GM19240 (cell line): ENCODE measurements at regions not wholly inside any gene's neighbourhood (a gene's known extent, or its start where the extent isn't known, plus 50 kb on each side); places are given as distances from the start of the nearest gene placed in this dataset.

Experiments
- DNase-seq: peaks from one replicate; pipeline ENCODE4 v3.0.0; 2011; ENCODE audit warnings: low spot score; ENCODE audit not compliant: insufficient read length

DNA sequence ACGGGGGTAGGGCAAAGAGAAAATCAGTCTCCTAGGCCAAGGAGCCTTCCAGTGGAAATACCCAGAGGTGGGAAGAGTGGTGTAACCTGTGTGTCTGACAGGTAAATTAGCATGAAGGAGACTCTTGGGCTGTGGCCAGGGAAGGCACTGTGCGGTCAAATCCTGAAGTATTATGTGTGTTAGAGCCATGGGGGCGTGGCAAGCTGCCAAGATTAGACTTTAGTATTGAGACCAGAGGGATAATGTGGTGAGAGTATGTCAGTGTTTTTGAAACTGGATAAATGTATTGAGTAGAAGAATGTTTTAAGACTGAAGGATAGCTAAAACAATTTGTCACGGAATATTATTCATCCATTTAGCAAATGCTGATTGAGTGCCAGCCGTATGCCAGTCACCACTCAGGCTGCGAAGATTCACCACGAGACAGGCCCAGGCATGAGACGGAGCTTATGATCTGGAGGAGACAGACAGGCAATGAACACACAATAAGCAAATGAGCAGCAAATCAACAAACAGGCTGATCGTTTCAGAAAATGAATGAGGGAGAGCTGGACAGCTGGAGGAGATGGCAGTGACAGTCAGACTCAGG lies 445.9 kb downstream of the MCTP2 start:
- no peak for DNase-seq

DNA sequence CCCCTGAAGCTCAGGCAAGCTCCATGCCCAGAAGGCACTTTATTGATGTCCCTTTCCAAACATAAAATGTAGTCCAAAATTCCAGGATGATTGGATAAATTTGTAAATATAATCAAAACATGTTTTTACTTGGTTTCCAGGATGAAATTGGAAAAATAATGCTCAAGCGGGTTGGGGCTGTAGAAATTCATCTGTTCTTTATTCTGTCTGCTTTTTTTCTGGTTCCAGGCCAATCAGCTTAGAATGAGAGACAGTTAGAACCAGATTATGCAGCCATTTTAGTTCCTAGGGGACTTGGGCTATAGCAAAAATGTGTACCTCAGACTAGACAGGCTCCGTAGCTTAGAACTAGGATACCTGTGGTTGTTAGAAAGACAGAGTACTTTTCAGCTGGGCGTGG lies 450.8 kb downstream of the MCTP2 start:
- DNase-seq: no peak

DNA sequence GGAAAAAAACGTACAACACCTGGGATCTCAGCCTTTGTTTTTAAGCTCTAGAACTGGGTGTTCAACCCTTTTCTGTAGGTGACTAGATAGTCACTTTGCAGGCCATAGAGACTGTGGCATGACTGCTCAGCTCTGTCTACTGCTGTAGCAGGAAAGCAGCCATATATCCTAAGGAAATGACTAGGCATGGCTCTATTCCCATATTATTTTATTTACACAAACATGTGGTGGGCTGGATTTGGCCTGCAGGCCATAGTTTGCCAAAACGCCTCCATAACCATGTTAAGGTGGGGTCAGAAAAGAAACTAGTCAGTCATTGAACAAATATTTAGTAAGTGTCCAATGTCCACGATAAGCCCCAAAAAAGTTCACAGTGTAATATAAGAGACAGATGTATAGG lies 452.5 kb downstream of the MCTP2 start:
- no peak for DNase-seq

DNA sequence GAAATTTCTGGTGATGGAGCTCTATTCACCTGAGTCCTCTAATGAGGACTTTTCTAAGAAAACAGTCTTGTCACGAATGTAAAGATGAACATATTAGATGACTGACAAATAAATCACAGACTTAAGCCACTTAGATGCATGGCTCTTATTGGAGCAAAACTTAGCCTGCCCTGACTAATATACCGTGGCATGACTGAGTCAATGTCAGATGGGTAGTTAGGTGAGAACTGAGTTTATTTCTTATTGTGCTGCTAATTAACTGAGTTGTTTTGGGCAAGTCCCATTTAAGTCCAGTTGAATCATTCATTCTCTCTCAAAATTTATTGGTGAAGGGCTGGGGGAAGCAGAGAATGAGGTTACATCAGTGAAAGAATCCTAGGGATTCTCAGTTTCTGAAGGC lies 459.8 kb downstream of the MCTP2 start:
- no peak for DNase-seq

DNA sequence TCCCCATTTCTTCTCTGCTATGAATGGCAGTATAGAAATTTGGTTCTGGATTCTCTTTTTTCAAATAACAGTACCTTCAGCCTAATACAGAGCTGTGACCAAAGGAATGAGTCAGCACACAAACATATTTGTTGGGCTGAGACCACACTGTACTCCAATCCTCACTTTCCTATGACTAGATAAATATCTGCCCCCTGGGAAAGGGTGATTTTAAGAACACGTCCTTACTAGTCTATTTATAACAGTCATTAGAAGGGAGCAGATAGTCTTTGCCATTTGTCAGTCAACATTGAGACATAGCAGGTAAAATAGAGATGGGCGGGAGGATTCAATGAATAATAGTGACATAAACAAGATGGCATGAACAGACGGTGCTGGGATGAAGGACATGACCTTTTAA lies 461.3 kb downstream of the MCTP2 start:
- DNase-seq: no peak

DNA sequence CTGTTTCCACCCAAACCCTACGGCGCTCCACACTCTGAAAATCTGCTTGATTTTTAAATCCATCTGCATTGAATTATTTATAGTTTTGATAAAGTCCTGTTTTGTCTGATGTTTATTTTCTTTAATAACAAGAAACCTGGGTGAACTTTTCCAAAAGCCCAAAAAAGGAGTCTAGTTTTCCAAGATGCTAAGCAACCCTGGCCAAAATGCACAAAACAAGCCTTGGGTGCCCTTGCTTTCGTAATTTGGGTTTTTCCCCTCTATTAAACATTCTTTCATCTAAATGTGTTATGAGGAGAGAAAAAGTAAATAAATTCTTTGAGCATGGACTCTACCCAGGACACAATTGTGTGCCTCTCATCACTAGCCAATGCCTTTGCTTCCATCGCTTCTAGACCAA lies 468.9 kb downstream of the MCTP2 start:
- no peak for DNase-seq

DNA sequence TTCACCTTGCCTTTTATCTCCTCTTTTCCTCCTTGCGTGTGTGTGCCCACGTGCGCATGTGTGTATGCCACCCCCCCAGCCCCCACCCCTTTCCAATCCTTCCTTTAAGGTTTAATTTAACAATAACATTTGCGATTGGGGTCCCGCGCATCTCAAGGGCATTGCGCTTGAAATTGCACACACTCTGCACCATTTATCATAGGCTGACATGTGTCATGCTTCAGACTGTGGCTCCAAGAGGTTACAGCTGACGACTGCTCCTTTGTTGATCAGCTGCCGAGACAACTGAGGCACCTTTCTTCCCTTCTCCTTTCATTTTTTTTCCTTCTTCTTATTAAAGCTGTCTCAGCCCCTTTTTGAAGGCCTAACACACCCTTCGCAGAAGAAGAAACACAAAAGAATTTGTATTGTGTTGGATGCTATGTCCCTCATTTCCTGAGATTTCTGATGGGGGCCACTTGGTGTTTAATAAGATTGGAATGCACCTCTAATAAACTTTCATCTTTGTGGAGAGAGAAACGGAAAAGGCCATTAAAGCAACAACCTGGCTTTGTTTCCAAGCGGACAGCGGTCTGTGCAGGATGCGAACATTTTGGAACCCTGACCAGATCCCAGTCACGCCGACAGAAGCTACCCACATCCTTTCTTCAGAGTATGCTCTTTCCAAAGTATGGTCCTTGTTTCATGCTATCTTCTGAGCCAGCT lies 470.1 kb downstream of the MCTP2 start:
- DNase-seq: no peak

DNA sequence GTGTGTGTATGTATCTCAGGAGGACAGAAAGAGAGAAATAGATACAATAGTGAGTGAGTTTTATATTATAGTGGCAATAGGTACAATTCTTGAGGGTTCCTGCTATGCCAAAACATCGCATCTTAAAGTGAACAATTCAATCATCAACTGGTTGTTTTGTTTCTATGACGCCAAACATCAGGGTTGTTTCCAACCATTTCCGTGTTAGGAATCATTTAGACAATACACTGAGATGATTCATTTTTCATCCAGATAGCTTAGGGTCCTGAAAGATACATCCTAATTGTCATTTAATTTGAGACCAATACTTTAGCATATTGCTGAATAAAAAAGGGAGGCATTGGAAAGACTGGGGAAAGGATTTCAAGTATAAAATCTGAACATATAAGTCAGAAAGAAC lies 472.2 kb downstream of the MCTP2 start:
- DNase-seq: no peak

DNA sequence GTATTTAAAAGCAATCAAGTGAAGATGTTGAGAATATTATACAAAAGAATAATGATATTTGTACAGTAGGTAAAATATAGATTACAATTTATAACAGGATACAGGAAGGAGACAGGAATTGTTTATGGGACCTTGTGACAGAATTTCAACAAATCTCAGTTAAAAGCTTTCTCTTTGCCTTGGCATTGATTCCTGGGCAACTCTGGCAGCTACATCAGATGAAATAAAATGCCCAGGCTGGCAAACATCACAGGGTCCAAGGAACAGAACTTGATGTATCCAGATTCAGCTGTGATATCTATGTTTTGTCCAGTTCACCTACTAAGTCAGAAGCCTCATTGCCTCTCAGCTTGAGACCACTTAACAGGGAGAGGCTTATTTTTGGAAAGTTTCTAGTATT lies 473.1 kb downstream of the MCTP2 start:
- no peak for DNase-seq

DNA sequence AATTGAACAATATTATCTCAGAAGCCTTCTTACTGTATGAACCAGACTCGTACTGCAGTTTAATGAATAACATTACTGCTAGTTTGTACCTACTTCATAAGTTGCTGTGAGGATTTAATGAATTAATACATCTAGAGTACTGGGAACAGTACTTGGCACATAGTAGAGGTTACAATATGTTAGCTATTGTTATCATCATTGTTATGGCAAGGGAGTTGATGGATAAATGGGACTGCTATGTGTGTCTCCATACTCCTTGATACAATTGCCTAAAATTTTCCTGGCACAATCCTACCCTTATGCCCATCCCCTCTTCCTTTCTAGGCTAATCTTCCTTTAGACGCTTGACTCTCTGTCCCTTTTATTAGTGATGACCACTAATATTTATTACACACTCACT lies 473.6 kb downstream of the MCTP2 start:
- DNase-seq: no peak

DNA sequence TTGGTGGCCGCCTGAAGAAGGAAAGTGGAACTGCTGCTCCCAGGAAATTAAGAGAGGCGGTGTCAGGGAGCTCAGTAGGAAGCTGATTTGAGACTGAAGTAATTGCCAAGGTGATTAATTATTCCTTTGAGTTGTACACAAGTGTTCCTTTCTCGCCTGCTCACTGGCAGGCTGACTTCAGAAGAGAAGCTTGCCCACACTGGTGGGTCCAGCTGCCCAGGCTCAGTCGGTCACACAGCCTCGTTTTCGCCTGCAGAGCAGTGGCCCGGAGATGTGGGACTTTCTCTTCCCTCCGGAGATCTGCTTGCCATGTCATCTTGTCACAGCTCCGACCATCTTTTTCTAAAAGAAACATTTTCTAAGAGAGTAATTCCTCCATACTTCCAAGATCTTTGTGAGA lies 478.0 kb downstream of the MCTP2 start:
- DNase-seq: no peak

DNA sequence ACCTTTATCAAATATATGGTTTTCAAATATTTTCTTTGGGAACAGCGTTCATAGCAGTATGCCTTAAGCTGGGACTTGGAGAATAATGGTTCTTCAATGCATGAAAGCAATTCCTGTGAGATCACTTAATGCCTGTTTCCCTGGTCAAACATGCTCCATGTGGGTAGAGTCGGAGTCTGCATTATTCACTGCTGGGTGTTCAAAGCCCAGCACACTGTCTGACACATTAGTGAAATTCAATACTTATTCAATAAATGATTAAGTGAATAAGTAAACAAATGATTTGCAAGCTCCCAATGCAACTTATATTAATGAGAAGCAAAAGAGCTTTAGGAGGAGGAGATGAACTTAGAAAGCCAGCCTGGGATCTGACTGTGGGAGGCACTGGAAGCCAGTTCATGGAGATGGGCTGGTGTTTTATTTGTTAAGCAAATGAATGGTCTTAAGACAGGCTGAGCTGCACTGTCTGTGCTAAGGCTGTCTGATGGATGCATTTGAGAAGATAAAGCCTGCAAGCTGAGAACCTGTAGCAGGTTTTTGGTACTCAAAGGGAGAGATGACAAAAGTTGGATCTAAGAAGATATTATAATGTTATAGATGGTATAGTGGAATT lies 490.8 kb downstream of the MCTP2 start:
- DNase-seq: no peak

DNA sequence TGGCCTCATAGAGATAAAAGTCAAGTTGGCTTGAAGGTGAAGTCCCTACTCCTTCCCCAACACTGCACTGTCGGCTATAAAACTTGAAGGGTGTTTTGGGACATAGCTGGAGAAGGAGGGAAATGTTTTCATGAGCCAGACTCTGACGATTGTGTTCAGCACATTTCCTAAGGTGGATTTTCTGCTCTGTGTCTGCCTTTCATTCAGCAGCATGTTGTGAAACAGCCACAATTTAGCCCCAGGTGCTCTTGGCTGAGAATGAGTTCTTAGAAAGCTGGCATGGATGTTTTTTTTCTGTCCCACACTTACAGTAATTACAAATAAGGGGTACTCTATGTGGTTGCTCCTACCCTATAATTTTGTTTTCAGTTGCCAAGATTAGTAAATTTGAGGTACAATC lies 492.4 kb downstream of the MCTP2 start:
- no peak for DNase-seq

DNA sequence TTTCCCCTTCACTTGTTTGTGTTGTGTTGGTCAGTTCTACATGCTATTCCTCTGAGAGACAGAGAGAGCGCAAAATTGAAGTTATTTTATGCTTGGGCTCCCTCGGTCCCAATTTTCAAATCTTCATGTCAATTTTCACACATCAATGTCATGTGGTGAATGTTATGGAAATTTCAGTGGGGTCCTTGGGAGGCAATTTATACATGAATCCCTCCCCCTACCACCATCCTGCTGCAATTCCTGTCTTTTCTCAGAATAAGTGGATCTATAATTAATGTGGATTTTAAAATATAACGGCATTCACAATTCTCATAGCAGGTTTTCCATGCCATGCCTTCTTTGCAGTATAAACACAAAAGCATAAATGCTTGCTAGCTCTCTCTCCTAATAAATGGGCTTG lies 499.9 kb downstream of the MCTP2 start:
- no peak for DNase-seq

DNA sequence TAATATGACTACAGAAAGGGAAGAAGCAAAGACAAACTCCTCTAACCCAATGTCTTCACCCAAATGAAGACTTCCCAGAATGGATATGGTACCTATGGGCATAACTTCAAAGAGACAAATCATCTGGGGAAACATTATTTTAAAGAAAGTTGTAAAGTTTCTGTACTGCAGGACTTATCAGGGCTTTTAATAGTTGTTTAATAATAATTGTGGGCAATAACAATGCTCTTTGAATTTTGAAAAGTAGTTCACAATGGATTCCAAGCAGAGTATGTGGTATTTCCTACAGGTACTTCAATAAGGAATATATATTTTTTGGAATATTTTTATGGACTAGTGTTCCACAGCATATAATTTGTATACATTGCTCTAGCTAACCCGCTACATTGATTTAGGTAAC lies 503.1 kb downstream of the MCTP2 start:
- no peak for DNase-seq

DNA sequence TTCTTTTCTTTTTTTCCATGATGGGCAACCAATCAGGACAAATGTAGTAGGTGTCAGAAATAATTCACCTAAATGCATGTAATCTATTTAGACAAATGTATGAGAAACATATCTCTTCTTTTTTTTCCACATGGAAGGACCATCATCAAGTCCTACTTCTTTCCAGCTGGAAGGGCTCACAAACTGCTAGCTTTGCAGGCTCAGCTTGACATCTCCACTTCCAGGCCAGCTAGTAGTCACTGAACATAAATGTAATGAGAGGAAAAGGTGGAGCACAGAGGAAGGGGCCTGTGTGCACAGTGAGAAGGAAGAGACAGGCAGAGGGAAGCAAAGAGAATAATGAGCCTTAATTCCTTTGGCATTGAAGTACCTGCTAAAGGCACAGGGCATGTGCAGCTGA lies 504.9 kb downstream of the MCTP2 start:
- no peak for DNase-seq

DNA sequence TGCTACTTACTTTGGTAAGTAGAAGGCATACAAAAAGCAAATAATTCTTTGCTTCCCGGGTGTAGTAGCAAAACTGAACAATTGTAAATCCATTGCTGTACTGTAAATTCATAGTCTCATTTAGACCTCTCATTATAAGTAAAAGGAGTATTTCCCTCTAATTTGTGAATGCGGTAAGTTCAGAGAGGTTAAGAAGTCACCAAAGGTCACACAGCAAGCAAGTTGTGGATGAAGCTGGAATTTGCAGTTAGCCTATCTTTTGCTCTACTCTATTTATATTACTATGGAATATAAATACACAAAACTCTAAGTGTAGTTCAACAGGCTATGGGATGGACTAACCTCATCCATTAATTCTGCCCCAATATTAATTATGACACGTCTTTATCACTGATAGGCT lies 508.3 kb downstream of the MCTP2 start:
- DNase-seq: no peak

DNA sequence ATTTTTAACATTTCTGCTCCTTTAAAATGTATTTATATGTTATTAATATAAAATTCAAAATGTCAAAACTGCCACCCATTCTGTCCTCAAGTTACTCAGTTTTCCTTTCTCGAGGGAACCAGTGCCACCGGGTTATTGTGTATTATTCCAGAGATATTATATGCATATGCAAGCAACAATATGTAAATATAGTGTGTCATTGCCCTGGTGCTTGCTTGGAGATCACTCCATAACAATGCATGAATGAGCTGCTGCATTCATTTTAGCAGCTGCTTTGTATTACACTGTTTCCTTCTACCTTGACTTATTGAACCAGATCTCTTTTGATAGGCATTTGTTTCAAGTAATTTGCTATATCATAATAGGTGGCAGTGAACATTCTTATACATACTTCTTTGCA lies 509.1 kb downstream of the MCTP2 start:
- no peak for DNase-seq

DNA sequence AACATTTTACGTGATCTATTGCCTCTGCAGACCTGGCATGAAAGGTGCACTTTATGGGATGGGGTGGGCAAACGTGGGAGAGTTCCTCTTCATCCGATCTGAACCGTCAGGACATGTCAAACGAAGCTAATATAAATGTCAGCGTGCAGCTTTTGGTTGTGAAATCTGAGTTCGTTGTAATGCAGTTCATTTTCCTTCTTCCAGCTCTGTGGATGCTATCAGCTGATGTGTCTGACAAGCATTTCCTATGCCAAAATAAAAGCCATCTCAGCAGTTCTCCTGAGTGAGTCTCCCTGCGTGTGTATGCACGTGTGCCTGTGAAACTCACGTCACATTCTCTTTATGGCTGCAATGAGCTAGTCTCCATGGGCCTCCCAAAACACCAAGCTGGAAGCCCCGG lies 512.3 kb downstream of the MCTP2 start:
- no peak for DNase-seq

DNA sequence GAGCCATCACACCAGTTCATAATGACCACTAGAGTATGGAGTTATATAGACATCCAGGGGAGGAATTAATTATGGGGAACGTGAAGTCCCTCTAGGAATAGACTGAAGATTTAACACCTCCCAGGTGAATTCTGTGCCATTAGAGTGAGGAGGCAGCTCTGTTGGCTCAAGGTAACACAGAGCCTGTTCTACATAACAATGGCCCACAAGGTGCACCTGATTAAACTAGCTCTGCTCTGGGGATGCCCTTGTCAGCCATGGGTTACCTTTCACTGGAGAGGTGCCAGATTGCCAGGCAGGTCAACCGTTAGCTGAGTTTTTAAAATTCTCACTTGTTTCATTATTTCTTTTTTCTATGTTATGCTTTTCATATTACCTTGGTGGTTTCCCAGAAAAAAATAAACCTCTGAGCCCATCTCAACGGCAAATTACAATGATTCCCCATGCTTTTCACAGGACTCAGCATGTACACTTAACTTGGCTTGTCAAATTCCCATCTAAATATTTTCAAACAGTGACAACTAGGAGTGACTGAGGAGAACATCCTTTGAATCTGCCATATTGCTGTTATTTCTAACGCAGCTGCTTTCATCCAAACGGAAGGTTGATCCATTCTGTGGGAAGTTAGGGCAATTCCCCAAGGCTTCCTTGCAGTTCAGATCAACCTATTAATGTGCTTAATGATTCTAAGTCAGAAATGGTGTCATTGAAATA lies 512.9 kb downstream of the MCTP2 start:
- DNase-seq: no peak

DNA sequence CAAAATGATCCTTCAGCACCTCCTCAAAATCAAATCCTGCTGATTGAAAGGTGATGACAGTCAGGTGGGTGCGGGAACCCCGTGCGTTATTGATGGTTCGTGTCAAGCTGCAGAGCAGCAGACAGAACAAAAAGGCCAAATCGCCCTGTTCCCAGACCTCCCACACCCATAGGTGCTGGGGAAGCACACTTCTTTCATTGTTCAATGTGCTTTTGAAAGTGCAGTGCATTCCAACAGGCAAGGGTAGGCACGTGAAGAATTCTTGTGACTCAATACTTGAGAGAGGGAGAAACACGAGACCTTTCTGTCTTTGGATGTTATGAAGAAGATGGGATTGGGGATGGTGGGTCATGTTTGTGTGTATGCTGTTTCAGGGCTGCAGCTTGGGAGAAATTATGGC lies 514.0 kb downstream of the MCTP2 start:
- DNase-seq: no peak

DNA sequence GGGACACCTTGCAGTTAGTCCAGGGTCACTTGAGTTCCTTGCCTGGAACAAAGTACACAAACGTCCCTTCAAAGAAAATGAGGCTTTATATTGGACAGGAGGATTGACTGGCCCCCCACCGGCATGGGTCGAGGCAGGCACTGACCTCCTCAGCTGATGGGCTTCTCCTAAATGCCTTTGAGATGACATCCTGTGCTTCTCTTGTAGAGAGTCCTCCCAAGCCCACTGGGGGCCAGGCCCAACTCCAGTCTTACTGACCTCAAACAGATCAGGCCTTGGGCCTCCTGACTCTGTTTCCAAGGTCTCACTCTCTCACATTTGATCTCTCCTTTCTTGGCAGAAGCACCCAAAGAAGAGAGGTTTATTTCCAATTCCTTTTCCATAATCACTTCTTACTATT lies 516.1 kb downstream of the MCTP2 start:
- no peak for DNase-seq
